CD4-positive, alpha-beta T cell treated with Interleukin-1 beta for 1 hour (primary cell): ENCODE measurements at regions not wholly inside any gene's neighbourhood (a gene's known extent, or its start where the extent isn't known, plus 50 kb on each side); places are given as distances from the start of the nearest gene placed in this dataset.

Experiments used
- DNase-seq, 2 donors: peaks; one replicate each; pipeline ENCODE4 v3.0.0-alpha.2; 2020 to 2022

DNA sequence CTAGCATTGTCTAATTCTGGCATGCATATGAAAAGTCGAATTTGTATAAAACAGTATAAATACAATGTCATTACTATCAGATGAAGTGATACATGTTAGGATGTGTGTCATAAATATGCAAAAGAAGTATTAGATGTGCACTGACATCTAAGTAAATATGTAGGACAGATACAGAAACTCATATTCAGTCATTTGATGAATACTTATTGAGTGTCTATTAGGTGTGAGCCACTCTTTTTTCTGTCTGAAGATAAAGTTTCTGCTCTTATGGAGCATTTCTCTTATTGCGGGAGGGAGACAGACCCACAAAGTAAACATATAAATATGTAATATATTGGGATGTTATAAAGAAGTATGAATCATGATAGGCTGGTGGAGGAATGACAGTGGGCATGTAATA is 426.6 kb upstream of the B3GALT2 start:
- DNase-seq: no peak

GRCh38 chr1:193609592-193609991 is 423.2 kb upstream of the B3GALT2 start:
- peak in 1 of 2 donors; percentile 6 for DNase-seq

GRCh38 chr1:193607787-193608186 is 421.4 kb upstream of the B3GALT2 start:
- DNase-seq: no peak

GRCh38 chr1:193606035-193606434 is 419.6 kb upstream of the B3GALT2 start:
- no peak for DNase-seq

DNA sequence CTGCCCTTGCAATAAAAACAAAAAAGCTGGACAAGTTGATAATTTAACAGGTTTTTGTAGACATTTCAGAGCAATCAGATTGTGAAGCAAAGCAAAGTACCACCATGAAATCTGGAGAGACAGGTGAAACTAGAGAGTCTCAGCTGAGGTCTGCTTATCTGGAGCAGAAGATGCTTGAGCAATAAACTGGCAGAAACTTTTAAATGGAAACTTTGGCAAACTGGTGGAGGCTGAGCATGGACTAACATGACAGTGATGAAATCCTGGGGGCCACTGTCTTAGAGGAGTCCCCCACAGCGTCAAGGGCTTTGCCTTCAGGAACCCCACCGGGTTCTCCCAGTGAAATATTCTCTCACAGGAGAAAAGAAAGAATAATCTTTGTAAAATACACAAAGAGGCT is 416.3 kb upstream of the B3GALT2 start:
- DNase-seq: no peak

GRCh38 chr1:193593147-193593885 is 406.9 kb upstream of the B3GALT2 start:
- no peak for DNase-seq

DNA sequence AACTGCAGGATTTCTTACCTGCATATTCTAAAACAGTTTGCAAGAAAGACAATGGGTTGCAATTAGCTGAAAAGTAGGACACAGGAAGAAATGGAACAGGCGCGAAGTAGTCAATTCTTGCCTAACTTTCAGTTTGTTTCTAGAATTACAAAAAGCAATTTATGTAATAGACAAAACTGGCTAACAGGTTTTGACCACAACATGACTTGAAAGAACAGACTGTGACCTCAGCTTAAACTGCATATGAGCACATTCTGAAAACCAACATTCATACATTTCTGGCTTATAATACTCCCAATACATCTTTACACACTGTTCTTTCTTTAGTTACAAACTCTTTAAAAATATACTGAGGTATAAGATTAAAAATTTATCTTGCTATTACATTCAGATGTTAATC is 405.9 kb upstream of the B3GALT2 start:
- peak in 1 of 2 donors; percentile 34 for DNase-seq

- DNase-seq: no peak
Observed at GRCh38 chr1:193590102-193590501, 403.7 kb upstream of the B3GALT2 start.

DNA sequence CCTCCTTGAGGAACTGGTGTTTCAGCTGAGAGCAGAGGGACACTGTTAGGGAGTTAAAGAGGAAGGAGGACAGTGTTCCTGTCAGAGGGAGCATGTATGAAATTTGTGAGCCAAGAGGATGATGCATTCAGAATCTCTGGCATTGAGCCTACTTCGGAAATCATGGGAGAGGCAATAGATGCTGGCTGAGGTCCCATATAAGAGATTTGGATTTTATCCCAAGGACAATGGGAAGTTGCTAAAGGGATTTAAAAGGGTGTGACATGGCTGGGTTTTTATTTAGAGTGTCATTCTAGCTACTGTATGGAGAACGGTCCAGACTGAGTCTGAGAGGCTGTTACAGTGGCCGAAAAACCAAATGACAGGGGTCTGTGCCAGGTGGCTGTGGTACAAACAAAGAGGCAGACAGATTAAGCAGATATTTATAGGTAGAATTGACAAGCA is 403.2 kb upstream of the B3GALT2 start:
- DNase-seq: no peak

- DNase-seq: no peak
Observed at GRCh38 chr1:193588311-193589082, 402.1 kb upstream of the B3GALT2 start.

DNA sequence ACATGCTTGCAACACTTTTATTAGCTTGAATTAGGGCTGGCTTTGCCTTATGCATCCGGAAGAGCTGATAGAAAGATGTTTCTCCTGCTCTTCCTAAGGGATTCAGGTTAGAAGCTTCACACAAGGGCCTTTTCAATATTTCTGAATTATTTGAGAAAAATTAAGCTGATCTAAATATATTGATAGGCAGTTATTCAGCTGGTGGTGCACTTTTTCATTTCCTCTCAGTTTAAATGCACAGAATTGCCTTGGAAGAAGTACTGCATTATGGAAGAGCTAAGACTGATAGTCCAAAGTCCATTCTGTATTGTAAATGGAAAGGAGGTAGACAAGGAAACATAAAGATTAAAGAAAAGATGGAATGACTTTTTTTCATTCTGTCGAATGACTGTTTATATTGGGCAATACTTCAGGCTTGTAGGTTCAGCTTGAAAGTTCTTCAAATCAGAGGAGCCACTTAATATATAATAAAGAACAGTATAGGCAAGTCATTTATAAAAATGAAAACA is 398.4 kb upstream of the B3GALT2 start:
- no peak for DNase-seq

GRCh38 chr1:193581341-193581740 is 394.9 kb upstream of the B3GALT2 start:
- no peak for DNase-seq

DNA sequence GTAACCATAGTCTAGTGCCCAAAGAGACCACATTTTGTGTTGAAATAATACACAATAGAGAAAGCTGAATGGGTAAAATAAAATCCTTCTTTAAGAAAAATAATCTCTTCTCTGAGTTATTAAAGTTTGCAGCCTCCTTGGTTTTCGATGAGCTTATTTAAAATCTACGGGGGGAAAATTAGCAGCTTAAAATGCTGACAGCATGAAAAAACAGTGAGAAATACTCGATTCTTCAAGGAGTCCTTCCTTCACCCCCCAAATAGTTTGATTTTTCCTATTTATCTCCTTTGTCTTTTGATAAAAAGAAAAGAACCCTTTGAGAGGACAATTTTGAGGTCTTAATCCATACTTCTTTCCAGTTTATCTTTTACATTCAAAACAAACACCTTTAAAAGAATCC is 394.0 kb upstream of the B3GALT2 start:
- no peak for DNase-seq

GRCh38 chr1:193579323-193579722 is 392.9 kb upstream of the B3GALT2 start:
- DNase-seq: no peak

DNA sequence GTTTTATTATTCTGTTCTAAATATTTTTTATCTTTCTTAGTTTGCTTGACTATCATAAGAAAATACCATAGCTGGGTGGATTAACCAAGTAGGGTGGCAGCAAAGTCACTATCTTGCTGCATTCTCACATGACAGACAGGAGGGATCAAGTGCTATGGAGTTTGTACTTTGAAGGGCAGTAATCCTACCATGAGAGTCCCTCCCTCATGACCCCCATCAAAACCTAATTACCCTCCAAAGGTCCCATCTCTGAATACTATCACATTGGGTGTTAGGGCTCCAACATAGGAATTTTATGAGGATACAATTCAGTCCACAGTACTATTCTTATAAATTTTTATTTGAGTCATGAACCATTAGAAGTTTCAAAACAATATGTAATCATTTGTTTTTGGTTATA is 388.5 kb upstream of the B3GALT2 start:
- DNase-seq: no peak

- DNase-seq: no peak
Observed at GRCh38 chr1:193569983-193570269, 383.5 kb upstream of the B3GALT2 start.

DNA sequence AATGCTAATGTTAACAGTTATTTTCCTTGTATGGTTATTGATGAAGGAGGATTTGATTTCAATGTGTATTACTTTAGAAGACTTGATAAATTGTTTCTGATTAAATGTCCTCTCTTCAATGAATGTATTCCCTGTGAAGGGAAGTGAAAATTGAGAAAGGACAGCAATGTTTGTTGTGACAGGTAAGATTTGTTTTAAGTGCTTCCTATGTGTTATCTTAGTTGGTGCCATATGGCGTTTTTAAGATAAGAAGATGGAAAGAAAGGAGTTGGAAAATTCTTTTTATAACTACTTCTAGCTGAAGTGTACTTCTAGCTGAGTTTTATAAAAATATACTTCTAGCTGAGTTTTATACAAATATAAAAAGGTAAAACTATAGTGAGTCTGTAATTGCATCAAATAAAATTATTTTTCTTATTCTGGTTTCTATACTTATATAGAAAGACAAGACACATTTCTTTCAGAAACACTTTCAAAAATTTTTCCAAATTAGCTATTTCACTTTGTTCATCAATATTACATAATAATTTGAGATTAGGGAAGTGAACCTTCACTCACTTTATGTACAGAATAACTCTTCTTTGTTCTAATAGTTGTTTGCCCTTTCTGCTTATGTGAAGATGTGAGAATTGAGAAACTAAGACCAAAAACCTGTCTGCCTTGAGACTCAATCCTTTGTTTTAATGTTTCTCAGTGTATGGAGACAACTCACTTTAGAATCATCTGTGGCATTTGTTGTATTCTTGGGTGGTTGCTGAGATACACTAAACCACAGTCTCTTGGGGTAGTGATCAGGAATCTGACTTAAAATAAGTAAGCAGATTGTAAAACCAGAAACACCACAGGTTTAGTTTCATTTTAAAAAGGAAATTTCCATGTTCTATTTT is 382.9 kb upstream of the B3GALT2 start:
- DNase-seq: peak in 1 of 2 donors; percentile 51

DNA sequence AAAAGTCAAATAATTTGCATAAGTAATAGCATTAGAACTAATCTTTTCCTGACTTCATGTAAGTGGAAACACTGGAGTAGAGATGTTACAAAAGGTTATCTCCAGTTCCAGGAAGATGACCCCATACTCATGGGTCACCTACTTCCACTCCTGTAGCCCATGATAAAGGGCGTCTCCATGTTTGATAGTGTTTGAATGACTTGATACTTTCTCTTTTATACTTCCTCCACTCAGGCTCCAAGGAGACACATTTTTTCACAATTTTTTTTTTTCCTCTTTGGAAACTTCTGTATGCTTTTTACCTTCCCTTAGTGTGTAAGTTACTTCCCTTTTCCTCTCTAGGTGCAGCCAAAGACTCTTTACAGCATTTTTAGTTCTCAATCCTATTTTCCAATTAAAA is 382.1 kb upstream of the B3GALT2 start:
- DNase-seq: no peak

DNA sequence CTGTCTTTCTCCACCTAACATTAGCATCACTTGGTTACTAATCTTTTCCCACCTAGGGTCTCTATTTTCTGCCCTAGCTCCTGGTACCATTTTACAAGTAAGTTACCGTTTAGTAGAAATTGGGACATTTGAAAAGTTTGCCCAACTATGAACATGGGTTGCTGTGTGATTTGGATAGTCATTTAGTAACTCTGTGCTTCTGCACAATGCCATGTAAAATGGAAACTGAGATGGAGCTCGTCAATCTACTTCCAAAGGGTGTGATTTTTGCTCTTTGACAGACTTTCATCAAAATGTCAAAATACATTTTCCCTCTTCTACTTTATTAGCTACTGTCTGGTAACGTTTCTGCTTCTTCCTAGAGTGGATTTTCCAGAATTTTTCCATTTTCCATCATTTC is 381.5 kb upstream of the B3GALT2 start:
- no peak for DNase-seq

DNA sequence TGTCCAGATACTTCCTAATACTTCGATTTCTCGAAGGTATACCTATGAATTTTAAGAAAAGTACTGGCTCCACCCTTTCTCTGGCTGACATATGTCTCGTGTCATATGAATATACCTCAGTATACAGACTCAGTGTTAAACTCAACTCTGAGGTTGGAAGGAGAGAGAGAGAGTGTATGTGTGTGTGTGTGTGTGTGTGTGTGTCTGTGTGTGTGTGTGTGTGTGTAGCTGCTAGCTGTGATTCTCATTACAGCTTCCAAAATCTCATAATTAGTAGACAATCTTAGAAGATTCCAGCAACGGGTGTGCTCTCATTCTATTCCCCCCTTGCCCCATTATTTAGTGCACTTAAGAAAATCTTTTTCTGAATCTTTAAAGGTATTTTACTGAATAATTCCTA is 380.3 kb upstream of the B3GALT2 start:
- no peak for DNase-seq

DNA sequence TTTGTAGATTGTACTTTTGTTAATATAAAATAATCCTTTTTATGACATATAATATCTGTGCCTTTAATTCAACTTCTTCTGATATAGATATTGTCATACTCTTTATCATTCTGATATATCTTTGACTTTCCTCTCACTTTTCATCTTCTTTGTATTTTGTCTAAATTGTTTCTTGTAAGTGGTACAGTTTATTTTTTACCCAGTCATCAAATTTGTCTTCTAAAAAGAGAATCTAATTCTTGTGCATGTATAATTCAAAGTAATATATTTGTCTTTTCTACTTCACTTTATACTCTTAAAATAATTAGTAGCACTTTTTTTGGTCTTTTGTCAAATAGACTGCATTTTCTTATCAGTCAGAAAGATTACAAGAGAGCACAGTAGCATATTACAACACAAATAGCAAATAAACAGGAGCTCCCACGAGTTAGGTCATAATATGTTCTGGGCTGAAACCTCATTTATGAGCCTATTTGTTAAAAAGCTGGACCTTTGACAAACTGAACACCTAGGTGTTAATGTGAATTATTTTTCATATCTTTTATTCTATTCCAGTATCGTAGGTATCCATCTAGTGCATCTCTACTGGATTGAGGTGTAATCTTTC is 379.7 kb upstream of the B3GALT2 start:
- DNase-seq: no peak

GRCh38 chr1:193562121-193562520 is 375.7 kb upstream of the B3GALT2 start:
- no peak for DNase-seq

DNA sequence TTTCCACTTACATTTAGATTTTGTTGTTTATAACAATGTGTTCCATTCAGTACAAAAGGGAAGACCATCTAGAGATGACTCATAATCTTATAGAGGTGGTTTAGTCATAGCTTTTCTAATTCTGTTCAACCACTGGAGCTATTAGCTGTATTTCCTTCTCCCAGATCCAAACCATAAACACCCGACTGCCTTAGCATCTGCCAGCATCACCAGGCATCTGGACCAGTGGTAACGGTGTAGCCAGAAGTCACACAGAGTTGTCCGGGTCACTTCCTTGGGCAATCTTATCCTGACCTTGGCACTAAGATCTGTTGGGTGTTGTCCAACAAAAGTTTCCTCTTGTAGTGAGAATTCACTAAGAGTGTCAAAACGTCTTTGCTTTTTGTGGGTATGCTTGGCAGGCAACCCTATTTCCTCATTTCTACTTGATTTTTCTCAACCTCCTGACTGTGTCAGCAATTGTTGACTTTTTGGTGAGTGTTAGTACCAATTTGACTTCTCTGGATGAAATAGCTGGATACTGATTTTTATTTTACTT is 372.1 kb upstream of the B3GALT2 start:
- peak in 1 of 2 donors; percentile 25 for DNase-seq
